Stomach (tissue), 8 donors: ENCODE measurements at regions not wholly inside any gene's neighbourhood (a gene's known extent, or its start where the extent isn't known, plus 50 kb on each side); places are given as distances from the start of the nearest gene placed in this dataset.

Experiments
- DNase-seq, 2 donors: peaks; one replicate each; pipeline versions ENCODE4 v3.0.0 to v3.0.0-alpha.2; 2013 to 2019
- H3K27ac ChIP-seq, 5 donors: fragments of 200-600 bp in 4 of 5; sonication (generic) in 4 of 5; one replicate each; pipeline ENCODE4 v1.5.1; 2013 to 2019; ENCODE audit warnings: mild to moderate bottlenecking in 1 of 5, moderate library complexity in 1 of 5
- H3K27me3 ChIP-seq, 3 donors: fragments of 200-600 bp; sonication (generic); one replicate each; pipeline ENCODE4 v1.5.1; 2017 to 2019; ENCODE audit warnings: mixed run types in 1 of 3
- H3K36me3 ChIP-seq, 4 donors: fragments of 200-600 bp; sonication (generic); 1 replicate in 3 of 4; 2 replicates in 1 of 4; pipeline ENCODE4 v1.5.1; 2016 to 2019
- H3K4me1 ChIP-seq, 4 donors: fragments of 200-600 bp; sonication (generic); one replicate each; pipeline ENCODE4 v1.5.1; 2016 to 2019
- H3K4me3 ChIP-seq, 4 donors: fragments of 200-600 bp; sonication (generic) in 3 of 4; one replicate each; pipeline ENCODE4 v1.5.1; 2016 to 2019; ENCODE audit warnings: mild to moderate bottlenecking in 1 of 4
- H3K9me3 ChIP-seq, 4 donors: fragments of 200-600 bp; sonication (generic); one replicate each; pipeline ENCODE4 v1.5.1; 2016 to 2019
- EP300 ChIP-seq: sonication (generic); formaldehyde crosslinking; IDR thresholded peaks from one replicate; pipeline ENCODE4 v1.6.1; 2017; ENCODE audit warnings: antibody characterized with exemption
- POLR2A ChIP-seq, 4 donors: fragments of 450-650 bp; IDR thresholded peaks; one replicate each; pipeline ENCODE4 v1.6.1; 2016; ENCODE audit warnings: antibody characterized with exemption in 4 of 4, control low read depth in 2 of 4, mild to moderate bottlenecking in 1 of 4, moderate library complexity in 1 of 4
- POLR2AphosphoS5 ChIP-seq, 3 donors: sonication (generic); formaldehyde crosslinking; IDR thresholded peaks; one replicate each; pipeline ENCODE4 v1.6.1; 2016; ENCODE audit warnings: antibody characterized with exemption in 3 of 3
- WGBS, 5 donors: extraction: QIAGEN DNeasy Blood & Tissue Kit in 3 of 5; methylation state at CpG; one replicate each; pipeline versions ENCODE4 v1.1.5 to v1.1.7; 2013 to 2018; 5-methylcytosine and 5-hydroxymethylcytosine counted together
- intact Hi-C: fragments of 100-400 bp; cut with DNase I; formaldehyde crosslinking; loops from one replicate; pipeline ENCODE4 v1.15.1; 2023; ENCODE audit warnings: low total_unique reads
- TF ChIP-seq, protein P1 (sequence below), 7 experiments: fragments of 450-650 bp in 4 of 7; fragments of 200-600 bp in 3 of 7; sonication (generic) in 3 of 7; IDR thresholded peaks; one replicate each; pipeline ENCODE4 v1.5.1; 2016 to 2019; ENCODE audit warnings: antibody characterized with exemption in 7 of 7, control low read depth in 2 of 7, mild to moderate bottlenecking in 1 of 7
- donor health status: healthy with polysubstance abuse.
- donor health status: Bipolar disorder and iron deficiency.
- donor health status: healthy.

DNA sequence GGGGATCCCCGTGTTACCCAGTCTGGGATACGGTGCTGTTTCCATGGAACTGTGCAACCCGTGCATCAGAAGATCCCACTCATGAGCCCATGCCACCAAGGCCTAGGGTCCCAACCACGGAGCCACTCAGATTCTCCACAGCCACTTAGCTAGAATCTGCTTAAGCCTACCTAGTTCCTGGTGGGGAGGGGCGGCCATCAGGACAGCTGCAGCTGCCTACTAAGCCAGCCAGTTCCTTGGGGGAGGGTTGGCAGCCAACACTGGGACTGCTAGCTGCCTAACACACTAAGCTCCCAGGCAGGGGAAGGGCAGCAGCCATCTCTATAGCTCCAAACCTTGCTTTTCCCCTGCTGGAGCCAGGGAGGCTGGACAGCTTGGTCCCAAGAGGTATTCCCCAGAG lies 549.2 kb upstream of the BRINP3 start:
- WGBS, 5 donors = 77 to 87% (median 79%) methylated on average over 4 to 5 of the region's 5 CpGs
- no peaks in the 10 kb centered on the region for H3K4me1 ChIP-seq
- TF ChIP-seq EP300 (no peak), POLR2AphosphoS5 (IDR thresholded peaks at IDR 0.05) (no peak), POLR2A (IDR thresholded peaks at IDR 0.05) (no peak)
- TF ChIP-seq, protein P1, sequence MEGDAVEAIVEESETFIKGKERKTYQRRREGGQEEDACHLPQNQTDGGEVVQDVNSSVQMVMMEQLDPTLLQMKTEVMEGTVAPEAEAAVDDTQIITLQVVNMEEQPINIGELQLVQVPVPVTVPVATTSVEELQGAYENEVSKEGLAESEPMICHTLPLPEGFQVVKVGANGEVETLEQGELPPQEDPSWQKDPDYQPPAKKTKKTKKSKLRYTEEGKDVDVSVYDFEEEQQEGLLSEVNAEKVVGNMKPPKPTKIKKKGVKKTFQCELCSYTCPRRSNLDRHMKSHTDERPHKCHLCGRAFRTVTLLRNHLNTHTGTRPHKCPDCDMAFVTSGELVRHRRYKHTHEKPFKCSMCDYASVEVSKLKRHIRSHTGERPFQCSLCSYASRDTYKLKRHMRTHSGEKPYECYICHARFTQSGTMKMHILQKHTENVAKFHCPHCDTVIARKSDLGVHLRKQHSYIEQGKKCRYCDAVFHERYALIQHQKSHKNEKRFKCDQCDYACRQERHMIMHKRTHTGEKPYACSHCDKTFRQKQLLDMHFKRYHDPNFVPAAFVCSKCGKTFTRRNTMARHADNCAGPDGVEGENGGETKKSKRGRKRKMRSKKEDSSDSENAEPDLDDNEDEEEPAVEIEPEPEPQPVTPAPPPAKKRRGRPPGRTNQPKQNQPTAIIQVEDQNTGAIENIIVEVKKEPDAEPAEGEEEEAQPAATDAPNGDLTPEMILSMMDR (IDR thresholded peaks at IDR 0.05) = no peak
- DNase-seq = no peak
- intact Hi-C loops = no loop called here
- peaks cover 0 to 24% (median 8%) of the 10 kb centered on the region in 4 donors for H3K9me3 ChIP-seq
- H3K36me3 ChIP-seq = no peaks in the 10 kb centered on the region
- H3K27me3 ChIP-seq = no peaks in the 10 kb centered on the region
- H3K4me3 ChIP-seq = no peak overlapping the region
- H3K27ac ChIP-seq = no peak overlapping the region

DNA sequence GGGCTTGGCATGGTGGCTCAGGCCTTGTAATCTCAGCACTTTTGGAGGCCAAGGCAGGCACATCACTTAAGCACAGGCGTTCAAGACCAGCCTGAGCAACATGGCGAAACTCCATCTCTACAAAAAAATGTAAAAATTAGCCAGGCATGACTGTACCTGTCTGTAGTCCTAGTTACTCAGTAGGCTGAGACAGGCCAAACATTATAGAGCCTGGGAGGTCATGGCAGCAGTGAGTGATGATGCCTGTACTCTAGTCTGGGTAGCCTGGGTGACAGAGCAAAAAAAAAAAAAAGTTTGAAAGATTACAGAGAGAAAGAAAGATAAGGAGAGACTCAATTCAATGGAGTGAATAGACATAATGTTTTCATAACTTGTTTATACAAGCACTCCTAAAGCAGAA lies 556.5 kb upstream of the BRINP3 start:
- WGBS, 5 donors = 80 to 94% (median 86%) methylated on average over 2 of the region's 2 CpGs

GRCh38 chr1:191043066-191043465 lies 565.4 kb upstream of the BRINP3 start:
- Histone ChIP-seq H3K27me3 (no peaks in the 10 kb centered on the region), H3K27ac (no peak overlapping the region), H3K4me1 (no peaks in the 10 kb centered on the region), H3K36me3 (no peaks in the 10 kb centered on the region), H3K4me3 (no peak overlapping the region), H3K9me3 (no peaks in the 10 kb centered on the region)
- TF ChIP-seq, protein P1 (IDR thresholded peaks at IDR 0.05) = no peak
- WGBS, 5 donors = 52 to 68% (median 64%) methylated on average over 2 of the region's 2 CpGs
- no peak for DNase-seq
- intact Hi-C loops = no loop called here

More for the DNA sequence above, 556.5 kb upstream of the BRINP3 start:
- Histone ChIP-seq H3K4me1 (no peaks in the 10 kb centered on the region), H3K27ac (no peak overlapping the region), H3K27me3 (no peaks in the 10 kb centered on the region), H3K36me3 (no peaks in the 10 kb centered on the region), H3K9me3 (peaks cover 0 to 7% (median 2%) of the 10 kb centered on the region in 4 donors), H3K4me3 (no peak overlapping the region)
- intact Hi-C loops = no loop called here
- TF ChIP-seq POLR2A (IDR thresholded peaks at IDR 0.05) = no peak
- TF ChIP-seq POLR2AphosphoS5 (IDR thresholded peaks at IDR 0.05) = no peak
- TF ChIP-seq, protein P1 (IDR thresholded peaks at IDR 0.05) = no peak
- TF ChIP-seq EP300 = no peak
- no peak for DNase-seq

GRCh38 chr1:191049781-191050180 lies 572.1 kb upstream of the BRINP3 start:
- Histone ChIP-seq H3K27ac (no peak overlapping the region), H3K4me1 (no peaks in the 10 kb centered on the region), H3K27me3 (no peaks in the 10 kb centered on the region), H3K36me3 (no peaks in the 10 kb centered on the region), H3K4me3 (no peak overlapping the region), H3K9me3 (no peaks in the 10 kb centered on the region)
- 45 to 81% (median 50%) methylated on average over 2 of the region's 2 CpGs for WGBS, 5 donors
- intact Hi-C loops = no loop called here
- no peak for DNase-seq
- TF ChIP-seq, protein P1 (IDR thresholded peaks at IDR 0.05) = no peak
- TF ChIP-seq POLR2A (IDR thresholded peaks at IDR 0.05) = no peak
- TF ChIP-seq EP300 = no peak
- TF ChIP-seq POLR2AphosphoS5 (IDR thresholded peaks at IDR 0.05) = no peak
